GM18498 (cell line): ENCODE measurements at regions not wholly inside any gene's neighbourhood (a gene's known extent, or its start where the extent isn't known, plus 50 kb on each side); places are given as distances from the start of the nearest gene placed in this dataset.
A peak's percentile ranks its signal among the peaks of the same experiment; 100 is the strongest.
"Not testable (repeated sequence)": the region's sequence is repeated elsewhere in the genome, so short reads cannot be mapped to it uniquely, and the experiment has no call there.

Experiments
- ATAC-seq: cut with Tn5 transposase; IDR thresholded peaks from one replicate; pipeline ENCODE4 v1.9.1; 2021; ENCODE audit warnings: mild to moderate bottlenecking, moderate library complexity; ENCODE audit not compliant: unreplicated experiment

- peak; percentile 75 for ATAC-seq
Observed at GRCh38 chr4:154164931-154165839, 326.4 kb downstream of the DCHS2 start.

DNA sequence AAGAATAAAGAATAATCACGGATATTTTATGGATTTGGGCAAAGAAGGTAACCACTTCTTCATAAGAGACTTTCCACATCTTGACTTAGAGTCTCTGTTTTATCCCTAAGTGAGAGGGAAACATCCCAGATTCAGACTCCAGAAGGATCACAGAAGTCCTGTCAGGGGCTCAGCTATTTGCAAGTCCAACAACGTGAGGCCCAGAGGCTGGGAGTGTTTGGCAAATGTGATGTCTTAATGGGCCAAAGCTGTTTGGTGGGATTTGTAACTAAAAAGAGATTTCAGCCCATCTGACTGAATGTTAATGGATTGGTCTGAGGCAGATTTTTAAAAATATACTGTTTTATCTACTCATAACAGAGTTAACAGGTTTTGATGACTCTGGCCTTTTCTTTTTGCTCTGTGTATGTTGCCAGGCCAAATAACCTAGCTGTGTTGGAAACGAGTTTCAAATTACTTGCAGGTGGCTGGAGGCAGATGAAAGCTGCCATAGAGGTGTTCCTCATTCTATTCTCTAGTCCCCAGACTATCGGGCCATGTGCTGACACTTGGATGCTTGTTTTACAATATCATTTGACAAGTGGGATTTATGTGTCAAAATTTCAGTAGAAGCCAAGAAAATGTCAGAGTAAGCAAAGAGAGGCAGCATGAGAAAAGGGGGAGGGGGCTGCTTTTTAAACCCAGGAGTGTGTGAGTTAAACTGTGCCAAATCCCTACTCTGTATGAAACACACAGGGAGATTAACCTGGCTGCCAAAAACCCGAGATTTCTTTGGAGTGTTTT is 330.9 kb downstream of the DCHS2 start:
- no peak for ATAC-seq

- no peak for ATAC-seq
Observed at GRCh38 chr4:154158361-154159155, 333.0 kb downstream of the DCHS2 start.

GRCh38 chr4:154152546-154152945 is 339.1 kb downstream of the DCHS2 start:
- no peak for ATAC-seq

GRCh38 chr4:154149236-154149635 is 342.4 kb downstream of the DCHS2 start:
- ATAC-seq, result not testable (repeated sequence)

DNA sequence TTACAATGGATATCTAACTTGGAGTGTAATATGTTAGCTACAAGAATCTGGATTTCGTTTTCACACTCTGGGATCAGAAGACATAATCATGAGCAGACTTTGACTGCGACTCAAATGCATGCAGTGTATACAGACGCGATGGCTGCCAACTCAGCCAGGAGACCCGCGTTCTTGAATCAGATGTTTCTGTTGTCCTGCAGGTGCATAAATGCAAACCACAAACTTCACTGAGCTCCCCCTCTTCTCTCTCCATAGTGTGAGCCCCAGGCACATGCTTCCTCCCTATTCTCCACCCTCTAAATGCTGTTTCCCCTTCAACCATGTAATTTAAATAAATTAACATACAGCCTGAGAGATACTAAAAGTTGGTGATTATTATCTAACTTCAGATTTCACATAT is 347.9 kb downstream of the DCHS2 start:
- no peak for ATAC-seq

DNA sequence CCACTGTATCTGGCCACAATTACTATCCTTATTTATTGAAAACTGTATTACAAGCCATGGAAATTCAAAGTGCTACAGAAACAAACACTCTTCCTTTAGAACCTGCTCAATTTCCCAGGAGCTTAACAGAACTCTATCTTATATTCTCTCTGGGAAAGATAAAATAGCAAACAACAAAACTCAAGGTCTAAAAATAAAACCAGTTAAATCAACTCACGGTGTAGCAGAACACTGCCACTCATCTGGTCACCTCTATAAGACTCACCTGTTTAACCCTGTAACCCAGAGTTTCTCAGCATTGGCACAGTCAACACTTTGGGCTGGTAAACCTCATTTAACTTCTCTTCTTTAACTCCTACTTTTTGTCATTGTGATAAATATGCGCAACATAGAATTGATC is 348.9 kb downstream of the DCHS2 start:
- no peak for ATAC-seq

- ATAC-seq, result no peak
Observed at GRCh38 chr4:154140869-154141268, 350.7 kb downstream of the DCHS2 start.

DNA sequence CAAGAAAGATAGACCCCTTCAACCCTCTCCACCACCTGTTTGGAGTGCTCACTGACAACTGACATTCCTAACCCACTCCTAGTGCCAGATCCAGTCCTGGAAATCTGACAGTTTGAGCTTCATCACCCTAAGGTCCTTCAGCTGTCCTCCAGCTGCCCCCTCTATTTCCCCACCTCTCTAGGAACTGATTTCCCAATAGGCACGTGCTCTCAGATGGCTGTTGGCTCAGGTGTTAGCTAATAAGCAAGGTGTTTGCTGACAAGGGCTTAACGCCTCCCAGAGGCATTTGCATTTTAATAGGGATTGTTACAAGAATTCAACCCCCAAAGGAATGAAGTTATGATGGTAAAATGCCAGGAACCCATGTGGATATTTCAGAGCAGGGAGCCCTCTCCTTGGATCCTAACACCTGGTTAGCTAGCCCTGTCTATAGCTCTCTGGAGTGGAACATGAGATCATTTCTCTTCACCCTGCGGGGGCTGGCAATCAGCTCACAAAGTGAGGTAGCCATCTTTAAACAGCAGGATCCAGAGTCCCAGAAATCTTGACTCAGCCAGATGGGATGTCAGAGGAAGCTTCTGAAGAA is 348.5 kb upstream of the SFRP2 start:
- no peak for ATAC-seq

DNA sequence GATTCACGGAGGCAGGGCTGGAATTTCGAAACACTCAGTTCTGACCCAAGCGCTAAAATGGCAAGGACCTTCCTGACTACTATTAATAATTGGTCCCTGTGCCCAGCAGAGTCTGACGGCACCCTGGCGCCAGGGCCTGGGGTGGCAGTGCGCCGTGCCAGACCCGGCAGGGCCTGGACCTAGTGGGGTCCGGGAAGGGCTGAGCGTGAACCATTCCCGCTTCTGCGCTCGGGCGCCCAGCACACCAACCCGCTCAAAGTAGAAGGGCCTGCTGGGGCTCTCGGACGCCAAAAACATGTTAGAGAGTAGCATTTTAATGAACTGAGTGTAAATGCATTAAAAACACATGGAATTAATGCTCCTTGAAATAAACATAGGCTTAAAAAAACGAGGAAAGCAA is 346.7 kb upstream of the SFRP2 start:
- ATAC-seq, result no peak

- no peak for ATAC-seq
Observed at GRCh38 chr4:154132406-154132805, 343.5 kb upstream of the SFRP2 start.

- ATAC-seq, result no peak
Observed at GRCh38 chr4:154126276-154126675, 337.4 kb upstream of the SFRP2 start.

DNA sequence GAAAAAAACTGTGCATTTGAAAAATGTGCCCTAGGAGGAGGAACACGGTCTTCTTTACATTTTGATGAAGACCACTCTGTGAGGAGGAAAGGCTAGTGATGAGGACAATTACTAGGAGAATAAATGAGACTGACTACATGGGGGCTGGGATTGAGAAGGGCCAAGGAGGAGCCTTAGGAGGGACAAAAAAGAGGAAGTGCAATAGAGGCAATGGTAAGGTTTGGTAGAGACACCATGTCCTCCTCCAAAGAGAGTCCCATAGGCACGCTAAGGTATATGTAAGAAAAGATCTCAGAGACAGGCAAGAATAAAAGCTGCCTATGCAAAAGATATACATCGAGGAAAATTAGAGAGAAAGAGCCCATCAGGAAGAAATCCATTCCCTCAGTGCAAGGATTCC is 336.5 kb upstream of the SFRP2 start:
- no peak for ATAC-seq

- no peak for ATAC-seq
Observed at GRCh38 chr4:154124539-154125255, 335.8 kb upstream of the SFRP2 start.

DNA sequence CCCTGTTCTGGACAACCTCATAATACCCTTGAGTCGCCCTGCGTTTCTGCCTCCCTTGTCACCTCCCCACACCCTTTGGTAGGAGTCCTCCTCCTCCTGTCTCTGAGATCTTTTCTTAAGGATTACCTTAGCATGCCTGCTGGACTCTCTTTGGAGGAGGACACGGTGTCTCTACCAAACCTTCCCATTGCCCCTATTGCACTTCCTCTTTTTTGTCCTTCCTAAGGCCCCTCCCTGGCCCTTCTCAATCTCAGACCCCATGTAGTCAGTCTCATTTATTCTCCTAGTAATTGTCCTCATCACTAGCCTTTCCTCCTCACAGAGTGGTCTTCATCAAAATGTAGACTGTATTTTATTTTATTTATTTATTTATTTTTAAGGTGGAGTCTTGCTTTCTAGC is 335.0 kb upstream of the SFRP2 start:
- no peak for ATAC-seq

DNA sequence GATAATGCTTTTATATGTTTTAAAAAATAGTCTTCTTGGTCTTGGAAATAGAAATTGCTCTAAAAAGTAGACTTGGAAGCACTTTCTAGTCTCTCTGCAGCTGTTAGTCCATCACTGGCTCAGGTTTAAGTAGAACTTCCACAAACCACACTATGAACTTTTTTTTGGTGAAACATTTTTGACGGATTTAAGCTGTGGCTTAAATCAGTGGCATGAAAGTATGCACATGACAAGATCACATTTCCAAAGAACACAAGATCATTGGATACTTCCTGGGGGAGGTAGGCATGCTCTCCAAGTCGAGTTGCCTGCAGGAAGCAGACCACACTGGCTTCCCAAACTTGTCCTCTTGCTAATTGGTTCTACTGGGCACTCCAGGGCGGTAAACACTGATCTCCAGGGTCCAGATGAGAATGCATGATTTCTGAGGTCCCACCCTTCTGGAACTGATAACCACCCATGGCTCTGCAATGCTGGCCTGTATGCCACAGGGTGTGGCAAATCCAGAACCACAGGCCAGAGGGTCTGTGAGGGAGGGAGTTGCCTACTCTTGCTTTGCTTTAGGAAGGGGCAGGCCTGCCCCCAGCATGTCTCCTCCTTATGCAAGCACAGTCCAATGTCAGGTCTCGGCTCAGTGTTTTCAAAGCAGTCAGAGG is 331.9 kb upstream of the SFRP2 start:
- no peak for ATAC-seq

DNA sequence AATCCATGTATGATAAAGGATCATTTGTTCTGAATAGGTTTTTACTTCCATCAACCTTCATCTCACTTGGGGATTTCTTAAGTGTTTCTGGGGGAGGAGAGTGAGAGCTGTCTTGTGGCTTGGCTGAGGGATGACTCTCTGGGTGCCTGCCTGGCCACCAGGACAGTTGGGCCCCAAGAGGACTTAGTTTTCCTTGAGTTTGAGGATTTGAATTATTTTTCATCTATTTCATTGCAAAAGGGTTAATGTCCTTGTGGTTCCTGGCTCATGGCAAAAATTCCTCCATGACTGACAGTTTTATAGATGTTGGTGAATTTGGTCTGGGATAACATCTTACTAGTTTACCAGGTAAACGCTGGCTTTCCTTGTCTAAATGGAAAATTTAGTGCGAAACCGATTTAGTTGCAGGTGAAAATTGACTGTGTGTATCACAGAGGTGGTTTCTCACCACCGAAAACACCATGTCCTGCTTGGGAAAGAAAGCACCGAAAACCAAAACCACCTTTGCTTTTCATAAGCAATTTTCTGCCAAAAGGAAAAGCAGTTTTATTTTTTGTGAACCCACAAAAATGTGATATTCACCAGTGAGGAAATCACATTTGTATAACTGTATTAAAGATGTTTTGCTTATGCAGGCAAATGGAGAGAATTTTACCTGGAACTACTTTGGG is 331.3 kb upstream of the SFRP2 start:
- no peak for ATAC-seq

- no peak for ATAC-seq
Observed at GRCh38 chr4:154119317-154119716, 330.4 kb upstream of the SFRP2 start.

GRCh38 chr4:154117726-154118125 is 328.8 kb upstream of the SFRP2 start:
- not testable (repeated sequence) for ATAC-seq
